COLO829 (cell line): ENCODE measurements at regions not wholly inside any gene's neighbourhood (a gene's known extent, or its start where the extent isn't known, plus 50 kb on each side); places are given as distances from the start of the nearest gene placed in this dataset.
"Not testable (repeated sequence)": the region's sequence is repeated elsewhere in the genome, so short reads cannot be mapped to it uniquely, and the experiment has no call there.

Source experiments
- DNase-seq: peaks from one replicate; pipeline ENCODE4 v3.0.0; 2012; ENCODE audit warnings: low spot score

DNA sequence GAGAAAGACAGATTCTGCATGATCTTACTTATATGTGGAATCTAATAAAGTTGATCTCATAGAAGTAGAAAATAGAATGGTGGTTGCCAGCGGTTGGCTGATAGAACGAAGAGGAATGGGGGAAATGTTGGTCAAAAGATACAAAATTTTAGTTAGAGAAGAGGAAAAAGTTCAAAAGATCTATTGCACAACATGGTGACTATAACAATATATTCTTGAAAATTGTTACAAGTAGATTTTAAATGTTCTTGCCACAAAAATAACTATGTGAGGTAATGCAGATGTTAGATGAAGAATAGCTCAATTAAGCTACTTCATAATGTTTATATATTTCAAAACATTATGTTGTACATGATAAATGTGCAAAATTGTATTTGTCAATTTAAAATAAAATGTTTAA is 112.3 kb upstream of the SMIM30 start:
- DNase-seq, result no peak

DNA sequence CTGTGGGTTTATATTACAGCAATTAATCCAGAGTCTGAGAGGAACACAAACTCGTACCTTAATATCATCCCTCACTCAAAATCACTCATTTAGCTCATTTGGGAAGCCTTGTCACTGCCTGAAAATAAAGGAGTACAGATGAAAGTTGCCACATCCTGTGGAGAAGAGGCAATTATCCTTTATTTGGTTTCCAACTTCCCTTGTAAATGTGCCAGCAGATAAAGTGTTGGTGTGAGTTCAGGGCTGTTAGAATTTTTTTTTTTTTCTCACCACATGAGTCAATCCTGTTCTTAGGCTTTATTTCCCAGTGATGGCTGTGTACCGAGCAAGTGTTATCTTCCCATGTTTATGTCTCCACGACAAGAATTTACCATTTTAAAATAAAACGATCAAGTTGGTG is 99.0 kb upstream of the SMIM30 start:
- DNase-seq, result peak; percentile 24

DNA sequence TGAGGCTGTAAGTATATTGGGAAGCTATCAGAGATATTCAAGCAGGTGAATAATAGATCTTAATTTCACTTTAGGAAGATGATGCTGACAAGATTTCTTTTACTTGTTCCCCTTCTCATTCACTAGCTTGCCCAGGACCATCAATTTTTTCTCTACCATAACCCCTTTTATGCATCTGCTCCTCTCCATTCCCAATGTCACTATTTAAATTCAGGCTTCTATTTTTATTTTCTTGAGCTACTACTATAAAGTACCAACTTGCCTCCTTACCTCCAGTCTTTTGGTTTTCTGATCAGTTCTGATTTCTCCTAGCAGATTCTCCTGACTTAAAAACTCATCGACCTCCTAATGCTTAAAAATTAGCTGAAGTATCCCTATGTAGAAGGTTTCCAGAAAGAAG is 97.7 kb upstream of the SMIM30 start:
- DNase-seq, result no peak

DNA sequence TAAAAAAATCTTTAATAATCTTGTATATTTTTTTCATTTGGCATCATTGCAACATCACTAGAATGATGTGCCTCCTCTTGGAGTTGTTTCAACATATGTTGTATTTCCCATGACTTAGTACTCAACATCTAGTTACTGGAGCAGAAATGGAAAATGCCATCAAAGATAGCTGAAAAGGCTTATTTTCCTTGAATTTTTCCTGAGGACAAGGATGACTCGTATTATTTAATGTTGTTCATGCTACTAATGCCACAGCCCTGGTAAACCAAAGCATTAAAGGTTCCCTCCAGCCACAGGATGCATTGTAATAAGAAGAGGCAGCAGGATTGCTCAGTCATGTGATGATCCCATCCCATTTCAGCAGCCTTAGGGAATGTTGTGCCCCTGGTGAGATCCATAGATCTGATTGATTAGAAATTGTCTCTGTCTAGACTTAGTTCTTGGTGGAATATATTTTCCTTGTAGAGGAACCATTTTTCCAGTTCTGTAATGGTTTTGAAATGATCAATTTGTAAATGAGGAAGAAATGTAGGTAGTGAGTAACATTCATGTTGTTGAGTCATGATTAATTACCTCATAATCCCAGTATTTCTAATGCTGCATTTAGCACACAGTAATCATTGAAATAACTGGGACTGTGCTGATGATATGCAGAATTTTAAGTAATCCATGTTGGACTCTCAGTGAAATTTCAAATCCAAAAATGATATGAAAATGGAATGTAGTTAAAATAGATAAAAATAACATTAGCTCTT is 91.3 kb upstream of the SMIM30 start:
- no peak for DNase-seq

DNA sequence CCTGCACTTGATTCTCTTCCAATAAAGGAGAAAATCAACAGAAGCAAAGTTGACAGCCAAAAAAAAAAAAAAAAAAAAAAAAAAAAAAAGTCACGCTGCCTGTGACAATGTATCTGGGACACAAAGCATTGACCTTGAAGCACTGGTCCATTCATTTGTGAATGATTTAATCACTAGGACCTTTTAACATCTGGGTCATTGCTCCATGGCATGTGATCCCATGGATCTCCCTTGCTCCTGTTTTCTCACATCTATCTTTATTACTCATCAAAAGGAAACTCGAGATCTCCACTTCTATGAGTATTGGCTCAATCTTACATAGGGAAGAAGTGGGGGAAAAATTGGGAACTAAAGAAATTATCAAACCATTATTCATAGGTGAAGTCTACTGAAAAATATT is 89.6 kb upstream of the SMIM30 start:
- DNase-seq, result no peak

- no peak for DNase-seq
These were observed 89.1 kb upstream of the SMIM30 start for GRCh38 chr7:113207441-113207840.

- DNase-seq, result peak; percentile 30
These were observed 86.1 kb upstream of the SMIM30 start for GRCh38 chr7:113204415-113204814.

- DNase-seq, result no peak
These were observed 83.9 kb upstream of the SMIM30 start for GRCh38 chr7:113202284-113202683.

DNA sequence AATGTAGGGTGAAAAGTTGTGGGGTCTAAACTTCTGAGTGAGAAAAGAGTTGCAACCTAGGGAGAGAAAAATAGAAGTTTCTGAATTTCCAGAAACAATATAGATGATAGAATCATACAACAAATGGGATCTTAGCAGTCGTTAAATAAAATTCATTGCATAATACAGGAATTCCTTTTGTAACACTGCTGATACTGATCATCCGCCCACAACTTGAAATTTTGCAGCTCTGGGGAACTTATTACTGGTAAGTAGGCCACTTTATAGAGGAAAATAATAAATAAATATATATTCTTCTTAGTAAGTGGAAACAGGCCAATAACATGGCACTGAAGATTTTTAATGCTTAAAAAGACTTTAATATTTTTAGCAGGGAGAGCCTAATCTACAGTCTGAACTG is 81.9 kb upstream of the SMIM30 start:
- DNase-seq, result no peak

DNA sequence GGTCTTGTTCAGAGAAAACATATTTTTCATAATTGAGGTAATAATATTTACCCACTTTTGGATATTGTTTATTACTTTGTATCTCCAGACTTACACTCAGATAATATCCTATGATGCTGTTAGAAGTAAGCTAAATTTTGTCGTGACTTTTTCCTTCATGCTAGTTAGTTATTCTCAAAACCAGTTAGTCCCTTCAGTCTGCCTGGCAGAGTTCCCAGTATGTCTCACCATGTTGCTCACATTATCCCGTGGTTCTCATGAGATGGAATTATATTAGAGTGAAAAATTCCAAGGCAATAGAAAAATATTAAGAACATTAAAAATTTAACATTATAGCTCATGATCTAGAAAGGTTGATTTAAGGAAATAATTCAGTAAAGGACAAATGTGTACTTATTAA is 81.5 kb upstream of the SMIM30 start:
- DNase-seq, result no peak

DNA sequence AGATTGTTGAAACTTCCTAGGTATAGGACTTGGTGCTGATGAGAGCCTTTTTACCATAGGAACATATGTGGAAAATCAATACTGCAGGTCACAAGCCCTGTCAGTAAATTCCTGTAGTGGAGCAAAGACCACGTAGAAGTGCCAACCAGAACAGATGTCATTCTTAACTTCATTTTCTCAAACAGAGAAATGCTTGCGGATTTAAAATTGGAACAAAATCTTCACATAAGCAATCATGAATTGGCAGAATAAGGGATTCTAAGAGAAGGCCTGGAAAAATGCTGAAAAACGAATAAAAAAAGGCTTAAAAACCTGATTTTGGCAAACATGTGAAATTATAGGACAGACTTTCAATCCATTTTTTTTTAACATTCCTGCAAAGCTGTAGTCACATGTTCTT is 80.8 kb upstream of the SMIM30 start:
- no peak for DNase-seq

DNA sequence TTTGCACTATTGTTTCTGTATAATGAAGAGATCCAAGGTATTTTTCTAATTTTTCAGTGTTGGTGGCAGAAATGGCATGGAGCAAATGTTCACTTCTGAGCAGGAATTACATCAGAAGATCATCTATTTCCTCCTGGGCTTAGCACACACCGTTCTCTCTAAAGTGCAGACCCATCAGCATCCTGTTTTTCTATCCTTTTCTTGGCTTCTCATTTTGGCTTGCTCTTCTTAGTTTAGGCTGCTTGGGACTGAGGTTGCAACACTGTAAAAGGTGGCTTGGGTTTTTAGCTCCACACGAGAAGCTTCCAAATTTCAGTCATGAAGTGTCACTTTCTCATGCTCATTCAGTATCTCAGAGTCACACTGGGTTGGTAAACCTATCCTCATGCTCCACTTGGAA is 79.9 kb upstream of the SMIM30 start:
- no peak for DNase-seq

GRCh38 chr7:113197274-113197673 is 78.9 kb upstream of the SMIM30 start:
- no peak for DNase-seq

GRCh38 chr7:113188396-113188795 is 70.0 kb upstream of the SMIM30 start:
- DNase-seq, result no peak

DNA sequence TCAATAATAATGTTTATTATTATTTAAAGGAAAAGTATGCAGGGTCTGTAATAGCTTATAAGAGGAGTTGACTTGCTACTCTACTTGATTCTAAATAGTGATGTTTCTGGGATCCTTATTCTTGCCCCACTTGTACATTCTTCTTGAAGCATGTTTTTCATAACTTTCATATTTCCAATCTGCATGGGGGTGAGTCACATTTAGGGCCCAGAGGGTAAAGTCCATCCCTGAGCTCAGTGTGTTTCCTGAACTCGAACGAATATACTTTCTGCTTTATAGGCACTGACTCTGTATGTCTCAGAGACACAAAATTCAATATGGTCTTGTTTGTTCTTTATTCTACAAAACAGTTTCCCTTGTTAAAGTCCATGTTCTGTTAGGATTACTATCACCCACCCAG is 61.0 kb upstream of the SMIM30 start:
- DNase-seq, result no peak

DNA sequence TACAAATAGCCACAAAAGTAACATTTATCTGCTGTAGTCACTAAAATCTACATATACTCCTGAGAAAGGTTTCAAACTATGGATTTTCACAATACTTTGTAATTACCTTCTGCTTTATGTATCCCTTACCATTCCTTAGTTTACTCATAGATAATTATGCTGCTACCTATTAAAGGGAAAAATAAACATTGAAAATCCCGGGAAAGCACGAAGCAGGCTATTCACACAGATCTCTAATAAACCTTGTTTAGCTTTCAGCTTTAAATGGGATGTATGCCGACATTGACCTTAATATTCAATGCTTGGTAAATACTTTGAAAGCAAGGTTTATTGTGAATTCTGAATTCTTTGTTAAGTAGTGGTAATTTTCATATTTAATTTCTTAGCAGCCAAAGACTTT is 58.5 kb upstream of the SMIM30 start:
- DNase-seq, result no peak

- not testable (repeated sequence) for DNase-seq
These were observed 57.8 kb upstream of the SMIM30 start for GRCh38 chr7:113176180-113176579.

DNA sequence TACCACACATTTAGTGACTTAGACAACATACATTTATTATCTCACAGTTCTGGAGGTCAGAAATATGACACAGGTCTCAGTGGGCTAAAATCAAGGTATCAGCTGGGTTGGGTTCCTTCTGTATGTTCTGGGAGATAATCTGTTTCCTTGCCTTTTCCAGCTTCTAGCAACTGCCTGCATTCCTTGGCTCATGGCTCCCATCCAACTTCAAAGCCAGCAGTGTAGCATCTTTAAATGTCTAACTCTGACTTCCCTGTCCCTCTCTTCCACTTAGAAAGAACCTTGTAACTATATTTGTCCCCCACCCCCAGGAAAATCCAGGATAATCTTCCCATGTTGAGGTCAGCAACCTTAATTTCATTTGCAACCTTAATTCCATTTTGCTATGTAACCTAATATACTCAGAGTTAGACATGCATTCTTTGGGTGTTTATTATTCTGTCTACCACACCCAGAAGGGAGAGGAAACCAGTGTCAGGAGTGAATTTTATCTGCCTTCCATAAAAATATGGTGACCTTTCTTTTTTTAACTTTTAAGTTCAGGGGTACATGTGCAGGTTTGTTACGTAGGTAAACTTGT is 57.3 kb upstream of the SMIM30 start:
- DNase-seq, result no peak

GRCh38 chr7:113172726-113173125 is 54.4 kb upstream of the SMIM30 start:
- DNase-seq, result no peak

DNA sequence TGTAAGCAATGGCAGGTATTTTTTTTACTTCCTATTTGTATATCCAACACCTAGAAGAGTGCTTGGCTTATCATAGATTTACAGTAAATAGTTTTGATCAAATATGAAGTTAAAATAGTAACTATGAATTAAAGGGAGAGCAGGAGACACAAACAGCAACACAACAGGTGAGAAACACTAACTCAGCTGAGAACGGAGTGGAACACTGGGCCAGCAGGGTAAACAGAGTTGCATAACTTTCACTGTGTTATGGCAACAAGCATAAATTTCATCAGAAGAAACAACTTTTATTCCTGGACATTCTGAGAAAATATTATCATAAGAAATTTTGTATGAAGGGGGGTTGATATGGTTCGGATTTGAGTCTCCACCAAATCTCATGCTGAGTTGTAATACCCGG is 52.2 kb upstream of the SMIM30 start:
- DNase-seq, result no peak
